ENCODE measurements at regions not wholly inside any gene's neighbourhood (a gene's known extent, or its start where the extent isn't known, plus 50 kb on each side); places are given as distances from the start of the nearest gene placed in this dataset.

- Histone ChIP-seq H3K36me3 (ENCODE audit: control insufficient read depth, insufficient read depth, low read length) (no peaks in the 10 kb centered on the region), H3K9me3 (no peaks in the 10 kb centered on the region), H3K4me3 (ENCODE audit: low read depth, low read length) (no peak overlapping the region), H3K4me1 (no peaks in the 10 kb centered on the region), H3K27me3 (replicated peaks; ENCODE audit: control insufficient read depth, insufficient read depth, low read length) (no peaks in the 10 kb centered on the region)
- no peak for DNase-seq
- H3K9me3 Mint-ChIP-seq (ENCODE audit: unreplicated experiment) = no peaks in the 10 kb centered on the region
- H3K4me3 Mint-ChIP-seq (ENCODE audit: unreplicated experiment) = no peak overlapping the region
- H3K36me3 Mint-ChIP-seq (ENCODE audit: insufficient read depth, unreplicated experiment) = no peaks in the 10 kb centered on the region
- no peaks in the 10 kb centered on the region for H3K4me1 Mint-ChIP-seq (ENCODE audit: low read depth, unreplicated experiment)
- intact Hi-C loops (cut with micrococcal nuclease; ENCODE audit: unreplicated experiment) = no loop called here
- BruUV-seq (replicated peaks) = no TSS peak
- POLR2A ChIA-PET = no interaction called here
- no peaks in the 10 kb centered on the region for H3K27me3 Mint-ChIP-seq (ENCODE audit: insufficient read depth, unreplicated experiment)
- no peak overlapping the region for H3K27ac Mint-ChIP-seq (ENCODE audit: unreplicated experiment)
- CTCF ChIA-PET = no interaction called here
- no peak for TF ChIP-seq CTCF (IDR thresholded peaks at IDR 0.05; ENCODE audit: insufficient read depth in 1 of 2, low read depth in 1 of 2, low read length in 1 of 2, severe bottlenecking in 1 of 2, unreplicated experiment in 1 of 2)
Measured at GRCh38 chr3:64900617-64901521, 213.1 kb upstream of the ADAMTS9 start.

GRCh38 chr3:64900156-64900555, 212.4 kb upstream of the ADAMTS9 start:
- Histone ChIP-seq H3K4me1 (no peaks in the 10 kb centered on the region), H3K27me3 (replicated peaks; ENCODE audit: control insufficient read depth, insufficient read depth, low read length) (no peaks in the 10 kb centered on the region), H3K9me3 (no peaks in the 10 kb centered on the region), H3K36me3 (ENCODE audit: control insufficient read depth, insufficient read depth, low read length) (no peaks in the 10 kb centered on the region), H3K4me3 (ENCODE audit: low read depth, low read length) (no peak overlapping the region)
- no TSS peak for BruUV-seq (replicated peaks)
- Mint-ChIP-seq H3K4me1 (ENCODE audit: low read depth, unreplicated experiment) (no peaks in the 10 kb centered on the region), H3K27ac (ENCODE audit: unreplicated experiment) (no peak overlapping the region), H3K4me3 (ENCODE audit: unreplicated experiment) (no peak overlapping the region), H3K27me3 (ENCODE audit: insufficient read depth, unreplicated experiment) (no peaks in the 10 kb centered on the region), H3K36me3 (ENCODE audit: insufficient read depth, unreplicated experiment) (no peaks in the 10 kb centered on the region), H3K9me3 (ENCODE audit: unreplicated experiment) (no peaks in the 10 kb centered on the region)
- ChIA-PET CTCF (no interaction called here), POLR2A (no interaction called here)
- DNase-seq = no peak
- no peak for TF ChIP-seq CTCF (IDR thresholded peaks at IDR 0.05; ENCODE audit: insufficient read depth in 1 of 2, low read depth in 1 of 2, low read length in 1 of 2, severe bottlenecking in 1 of 2, unreplicated experiment in 1 of 2)
- intact Hi-C loops (cut with micrococcal nuclease; ENCODE audit: unreplicated experiment) = no loop called here

- H3K4me3 ChIP-seq (ENCODE audit: low read depth, low read length) = no peak overlapping the region
- H3K36me3 ChIP-seq (ENCODE audit: control insufficient read depth, insufficient read depth, low read length) = no peaks in the 10 kb centered on the region
- no peaks in the 10 kb centered on the region for H3K4me1 ChIP-seq
- H3K27ac Mint-ChIP-seq (ENCODE audit: unreplicated experiment) = no peak overlapping the region
- H3K4me3 Mint-ChIP-seq (ENCODE audit: unreplicated experiment) = no peak overlapping the region
- H3K9me3 ChIP-seq = no peaks in the 10 kb centered on the region
- DNase-seq = no peak
- no peak for TF ChIP-seq CTCF (IDR thresholded peaks at IDR 0.05; ENCODE audit: insufficient read depth in 1 of 2, low read depth in 1 of 2, low read length in 1 of 2, severe bottlenecking in 1 of 2, unreplicated experiment in 1 of 2)
- H3K27me3 ChIP-seq (replicated peaks; ENCODE audit: control insufficient read depth, insufficient read depth, low read length) = no peaks in the 10 kb centered on the region
- ChIA-PET CTCF (no interaction called here), POLR2A (no interaction called here)
- no peaks in the 10 kb centered on the region for H3K4me1 Mint-ChIP-seq (ENCODE audit: low read depth, unreplicated experiment)
- intact Hi-C loops (cut with micrococcal nuclease; ENCODE audit: unreplicated experiment) = no loop called here
- H3K36me3 Mint-ChIP-seq (ENCODE audit: insufficient read depth, unreplicated experiment) = no peaks in the 10 kb centered on the region
- no TSS peak for BruUV-seq (replicated peaks)
- H3K9me3 Mint-ChIP-seq (ENCODE audit: unreplicated experiment) = no peaks in the 10 kb centered on the region
- no peaks in the 10 kb centered on the region for H3K27me3 Mint-ChIP-seq (ENCODE audit: insufficient read depth, unreplicated experiment)
Measured at GRCh38 chr3:64898941-64899340, 211.1 kb upstream of the ADAMTS9 start.

Data from Caco-2 (cell line).